ENCODE measurements at regions not wholly inside any gene's neighbourhood (a gene's known extent, or its start where the extent isn't known, plus 50 kb on each side); places are given as distances from the start of the nearest gene placed in this dataset.

- TF ChIP-seq, protein P1, sequence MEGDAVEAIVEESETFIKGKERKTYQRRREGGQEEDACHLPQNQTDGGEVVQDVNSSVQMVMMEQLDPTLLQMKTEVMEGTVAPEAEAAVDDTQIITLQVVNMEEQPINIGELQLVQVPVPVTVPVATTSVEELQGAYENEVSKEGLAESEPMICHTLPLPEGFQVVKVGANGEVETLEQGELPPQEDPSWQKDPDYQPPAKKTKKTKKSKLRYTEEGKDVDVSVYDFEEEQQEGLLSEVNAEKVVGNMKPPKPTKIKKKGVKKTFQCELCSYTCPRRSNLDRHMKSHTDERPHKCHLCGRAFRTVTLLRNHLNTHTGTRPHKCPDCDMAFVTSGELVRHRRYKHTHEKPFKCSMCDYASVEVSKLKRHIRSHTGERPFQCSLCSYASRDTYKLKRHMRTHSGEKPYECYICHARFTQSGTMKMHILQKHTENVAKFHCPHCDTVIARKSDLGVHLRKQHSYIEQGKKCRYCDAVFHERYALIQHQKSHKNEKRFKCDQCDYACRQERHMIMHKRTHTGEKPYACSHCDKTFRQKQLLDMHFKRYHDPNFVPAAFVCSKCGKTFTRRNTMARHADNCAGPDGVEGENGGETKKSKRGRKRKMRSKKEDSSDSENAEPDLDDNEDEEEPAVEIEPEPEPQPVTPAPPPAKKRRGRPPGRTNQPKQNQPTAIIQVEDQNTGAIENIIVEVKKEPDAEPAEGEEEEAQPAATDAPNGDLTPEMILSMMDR (IDR thresholded peaks at IDR 0.05), result no peak
- TF ChIP-seq POLR2A (IDR thresholded peaks at IDR 0.05), result no peak
Measured at GRCh38 chr18:28875059-28875458, 698.1 kb upstream of the CDH2 start.

Measured in heart left ventricle (tissue), 13 donors.